TTC549 (cell line): ENCODE measurements at regions not wholly inside any gene's neighbourhood (a gene's known extent, or its start where the extent isn't known, plus 50 kb on each side); places are given as distances from the start of the nearest gene placed in this dataset.
"Not testable (repeated sequence)": the region's sequence is repeated elsewhere in the genome, so short reads cannot be mapped to it uniquely, and the experiment has no call there.

Experiments
- FAIRE-seq: peaks from 2 replicates; lab custom pipeline; 2012; peaks lifted over from hg19 to GRCh38; lab: Jason Lieb, UNC

GRCh38 chrX:34576864-34577263 lies 80.2 kb downstream of the TMEM47 start:
- no peak for FAIRE-seq

- FAIRE-seq = no peak
These were observed 91.1 kb downstream of the TMEM47 start for GRCh38 chrX:34565981-34566380.

GRCh38 chrX:34563804-34564203 lies 93.3 kb downstream of the TMEM47 start:
- no peak for FAIRE-seq

- FAIRE-seq = no peak
These were observed 94.0 kb downstream of the TMEM47 start for GRCh38 chrX:34563061-34563460.

GRCh38 chrX:34562006-34562405 lies 95.1 kb downstream of the TMEM47 start:
- FAIRE-seq = no peak

- no peak for FAIRE-seq
These were observed 96.9 kb downstream of the TMEM47 start for GRCh38 chrX:34560180-34560579.

- FAIRE-seq = no peak
These were observed 97.8 kb downstream of the TMEM47 start for GRCh38 chrX:34559325-34559724.

GRCh38 chrX:34557733-34558132 lies 99.4 kb downstream of the TMEM47 start:
- FAIRE-seq = no peak

GRCh38 chrX:34555481-34555880 lies 101.6 kb downstream of the TMEM47 start:
- no peak for FAIRE-seq

GRCh38 chrX:34546366-34546765 lies 110.7 kb downstream of the TMEM47 start:
- FAIRE-seq = no peak

GRCh38 chrX:34528081-34528480 lies 129.0 kb downstream of the TMEM47 start:
- FAIRE-seq = no peak

- no peak for FAIRE-seq
These were observed 135.5 kb downstream of the TMEM47 start for GRCh38 chrX:34521563-34521962.

GRCh38 chrX:34509394-34509793 lies 147.7 kb downstream of the TMEM47 start:
- no peak for FAIRE-seq

GRCh38 chrX:34503119-34503518 lies 154.0 kb downstream of the TMEM47 start:
- no peak for FAIRE-seq

- no peak for FAIRE-seq
These were observed 164.0 kb downstream of the TMEM47 start for GRCh38 chrX:34493086-34493485.

GRCh38 chrX:34491126-34491525 lies 166.0 kb downstream of the TMEM47 start:
- no peak for FAIRE-seq

GRCh38 chrX:34487364-34487763 lies 169.7 kb downstream of the TMEM47 start:
- no peak for FAIRE-seq

GRCh38 chrX:34483980-34484379 lies 173.1 kb downstream of the TMEM47 start:
- FAIRE-seq = no peak

GRCh38 chrX:34470507-34470906 lies 186.6 kb downstream of the TMEM47 start:
- FAIRE-seq = no peak

GRCh38 chrX:34467437-34467836 lies 189.6 kb downstream of the TMEM47 start:
- no peak for FAIRE-seq

- FAIRE-seq = not testable (repeated sequence)
These were observed 193.9 kb downstream of the TMEM47 start for GRCh38 chrX:34463220-34463619.

GRCh38 chrX:34457850-34458249 lies 199.2 kb downstream of the TMEM47 start:
- FAIRE-seq = not testable (repeated sequence)

GRCh38 chrX:34437586-34437985 lies 219.5 kb downstream of the TMEM47 start:
- no peak for FAIRE-seq

- FAIRE-seq = no peak
These were observed 230.8 kb downstream of the TMEM47 start for GRCh38 chrX:34426334-34426733.

GRCh38 chrX:34406580-34406979 lies 250.5 kb downstream of the TMEM47 start:
- no peak for FAIRE-seq
